ENCODE measurements at regions not wholly inside any gene's neighbourhood (a gene's known extent, or its start where the extent isn't known, plus 50 kb on each side); places are given as distances from the start of the nearest gene placed in this dataset.

DNA sequence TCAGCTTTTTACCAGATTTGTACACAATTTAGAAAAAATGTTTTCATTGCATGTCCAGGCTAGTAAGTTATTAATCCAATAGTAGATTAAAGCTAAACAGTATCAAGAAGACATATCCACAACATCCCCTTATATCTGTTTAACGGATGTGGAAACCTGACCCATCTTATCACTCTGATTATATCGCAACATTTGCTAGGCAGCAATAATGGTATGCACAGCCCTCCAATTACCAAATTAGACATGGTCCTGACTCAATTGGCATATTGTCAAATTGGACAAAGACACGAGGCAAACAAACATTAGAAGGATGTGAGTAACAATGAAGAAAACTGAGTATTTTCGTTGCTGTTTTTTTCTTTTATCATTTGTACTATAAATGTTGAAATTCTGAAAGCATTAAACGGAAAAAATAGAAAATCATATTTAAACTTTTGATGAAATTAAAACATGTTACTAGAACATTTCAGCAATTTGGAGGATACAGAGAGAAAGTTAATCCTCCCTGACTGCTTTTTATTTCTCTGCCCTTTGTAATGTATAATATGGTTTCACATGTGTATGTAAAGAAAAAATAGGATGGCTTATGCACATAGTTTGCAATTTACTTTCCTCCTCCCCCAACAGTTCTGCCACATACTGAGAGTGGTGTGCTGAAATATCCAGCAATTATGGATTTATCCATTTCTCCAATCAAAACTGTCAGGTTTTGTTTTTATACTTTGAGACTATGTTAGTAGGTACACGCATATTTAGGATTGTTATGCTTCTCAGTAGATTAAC lies 633.7 kb downstream of the ZIC1 start:
- DNase-seq = peak; percentile 11

DNA sequence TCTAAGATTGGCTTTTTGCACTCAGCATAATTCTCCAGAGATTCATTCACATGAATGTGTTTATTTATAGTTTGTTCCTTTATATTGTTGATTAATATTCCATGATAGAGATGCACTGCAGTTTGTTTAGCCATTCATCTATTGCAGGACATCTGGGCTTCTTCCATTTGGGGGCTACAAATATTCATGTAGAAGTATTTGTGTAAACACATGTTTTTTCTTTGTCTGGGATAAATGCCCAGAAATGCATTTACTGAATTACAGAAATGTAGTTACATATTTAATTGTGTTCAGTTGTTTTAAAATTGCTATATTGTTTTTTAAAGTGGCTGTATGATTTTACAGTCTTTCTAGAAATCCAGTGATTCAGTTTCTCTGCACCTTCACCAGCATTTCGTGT lies 635.0 kb downstream of the ZIC1 start:
- no peak for DNase-seq

DNA sequence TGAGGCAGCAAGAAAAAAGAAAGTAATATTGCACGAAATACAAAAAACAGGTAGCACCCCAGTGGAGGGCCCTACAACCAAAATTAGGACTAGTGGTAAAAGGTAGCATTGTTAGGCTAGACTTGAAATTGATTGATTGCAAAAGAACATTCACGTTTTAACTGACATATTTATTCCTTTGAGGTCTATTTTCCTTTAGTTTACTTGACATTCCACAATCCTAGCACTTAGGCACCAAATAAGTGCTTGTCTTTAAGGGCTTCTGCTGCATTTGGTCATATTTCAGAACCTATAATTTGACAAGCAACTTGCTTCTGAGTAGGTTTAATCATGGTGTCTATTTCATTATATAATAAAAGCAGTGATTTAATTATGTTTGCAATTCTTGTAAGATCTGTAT lies 642.7 kb upstream of the AGTR1 start:
- DNase-seq = no peak

DNA sequence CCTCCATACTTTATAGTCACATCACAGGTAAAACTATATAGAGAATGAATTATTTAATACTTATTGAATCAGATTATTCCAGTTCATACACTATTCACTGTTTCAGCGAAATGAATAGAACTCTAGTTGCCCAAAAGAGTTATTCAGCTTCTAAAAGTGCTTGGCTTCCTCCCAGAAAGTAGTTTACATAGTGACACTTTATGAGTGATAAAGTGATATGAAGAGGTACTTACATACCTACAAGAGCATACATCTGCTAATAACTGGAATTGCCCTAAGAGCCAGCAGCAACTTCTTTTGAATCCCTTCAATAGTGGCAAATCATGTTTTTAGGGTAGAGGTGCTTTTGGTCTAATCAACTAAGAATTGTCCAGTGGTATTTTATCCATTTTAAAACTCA lies 635.1 kb upstream of the AGTR1 start:
- DNase-seq = no peak

DNA sequence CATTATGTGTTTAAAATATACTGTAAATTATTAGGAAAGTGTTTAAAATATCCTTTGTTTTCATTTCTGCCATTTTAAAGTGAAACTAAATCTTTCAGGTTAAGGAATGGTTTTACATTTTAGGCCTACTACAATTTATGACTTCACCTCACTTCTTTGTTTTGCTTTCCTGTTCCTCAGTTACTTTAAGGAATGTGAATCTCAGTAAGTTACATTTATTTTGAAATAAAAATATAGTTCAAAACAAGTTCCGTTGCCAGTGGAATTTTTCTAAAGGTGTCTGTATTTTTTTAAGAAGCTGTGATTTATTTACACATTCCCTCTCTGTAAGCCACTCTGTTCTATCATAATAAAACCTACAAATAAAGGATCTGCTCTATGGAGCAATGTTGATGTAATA lies 630.9 kb upstream of the AGTR1 start:
- no peak for DNase-seq

DNA sequence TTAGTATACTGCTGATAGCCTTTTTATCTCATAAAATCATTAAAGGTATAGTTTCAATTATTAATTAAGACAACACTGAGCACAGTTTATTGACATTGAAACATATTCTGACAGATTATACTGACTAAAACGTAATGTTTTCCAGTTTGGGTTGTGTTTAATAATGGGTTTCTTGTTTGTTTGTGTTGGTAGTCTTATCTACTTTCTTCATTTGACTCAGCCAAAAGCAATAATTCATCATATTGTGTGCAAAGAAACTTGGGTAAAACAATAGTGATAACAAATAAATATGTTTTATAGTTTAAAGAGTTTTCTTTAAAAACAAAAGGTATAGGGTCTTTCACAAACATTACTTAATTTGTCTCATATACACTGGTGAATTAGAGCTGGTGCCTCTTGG lies 629.2 kb upstream of the AGTR1 start:
- DNase-seq = no peak

DNA sequence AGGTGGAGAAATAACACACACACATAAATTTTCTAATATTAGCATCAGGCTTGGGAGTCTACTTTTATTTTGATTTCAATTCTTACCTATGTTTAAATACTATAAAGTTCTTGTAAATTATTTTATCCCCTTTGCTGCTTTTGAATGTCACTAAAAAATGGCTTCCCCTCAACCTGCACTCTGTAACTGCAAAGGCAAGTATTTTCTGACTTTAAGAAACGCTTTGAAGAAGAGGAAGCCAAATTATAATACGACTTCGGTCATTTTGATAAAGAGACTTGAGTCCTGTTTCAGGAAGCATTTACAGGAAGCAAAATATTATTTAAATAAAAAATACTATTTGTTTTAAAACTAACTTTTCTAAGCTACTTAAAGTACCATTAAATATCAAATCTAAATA lies 627.7 kb upstream of the AGTR1 start:
- DNase-seq = no peak

DNA sequence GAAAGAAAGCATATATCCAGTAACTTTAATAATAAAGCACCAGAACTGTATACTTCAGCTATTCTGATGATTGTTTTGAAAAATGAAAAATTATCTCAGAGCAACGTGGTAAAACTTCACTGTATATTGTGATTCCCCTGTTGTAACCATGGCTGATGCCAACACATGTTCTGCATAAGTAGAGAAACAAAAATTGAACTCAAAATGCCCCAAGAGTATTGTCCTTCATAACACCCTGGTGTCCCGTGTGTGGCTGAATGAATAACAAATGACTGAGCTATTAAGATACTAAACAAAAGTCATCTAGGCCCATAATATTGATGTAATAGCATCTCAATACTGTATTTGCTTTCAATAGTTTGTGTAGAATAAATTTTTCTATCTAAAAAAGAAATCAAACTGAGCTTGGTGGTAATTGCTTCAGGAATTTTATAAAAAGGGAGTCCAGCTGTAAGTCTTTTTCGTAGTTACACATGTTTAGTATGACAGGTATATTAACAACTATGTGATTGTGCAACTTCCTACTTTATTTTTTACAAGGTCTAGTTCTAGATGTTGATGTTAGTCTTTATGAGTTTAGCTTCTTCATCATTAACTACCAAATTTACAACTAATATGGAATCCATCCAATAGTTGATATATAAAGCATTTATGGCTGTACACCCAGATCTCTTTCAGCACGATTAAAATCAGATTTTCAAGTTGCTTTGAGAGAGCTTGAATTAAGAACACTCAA lies 623.8 kb upstream of the AGTR1 start:
- DNase-seq = no peak

DNA sequence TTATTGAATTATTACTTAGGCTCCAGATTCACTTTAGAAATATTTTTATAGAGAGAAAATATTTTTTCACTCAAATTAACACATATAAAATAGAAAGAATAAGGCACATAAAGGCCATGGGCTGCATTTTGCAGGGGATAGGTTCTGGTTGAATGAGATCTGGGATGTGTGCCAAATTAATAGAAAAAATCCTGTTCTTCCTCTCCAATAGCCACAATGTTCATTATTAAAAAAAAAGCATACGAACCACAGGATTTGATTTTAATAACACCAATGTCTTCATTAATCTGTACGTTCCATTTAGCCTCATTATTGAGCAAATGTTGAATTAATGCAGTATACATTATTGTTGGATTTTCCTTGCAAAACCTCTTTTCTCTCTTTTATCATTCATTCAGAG lies 622.8 kb upstream of the AGTR1 start:
- DNase-seq = peak; percentile 30

DNA sequence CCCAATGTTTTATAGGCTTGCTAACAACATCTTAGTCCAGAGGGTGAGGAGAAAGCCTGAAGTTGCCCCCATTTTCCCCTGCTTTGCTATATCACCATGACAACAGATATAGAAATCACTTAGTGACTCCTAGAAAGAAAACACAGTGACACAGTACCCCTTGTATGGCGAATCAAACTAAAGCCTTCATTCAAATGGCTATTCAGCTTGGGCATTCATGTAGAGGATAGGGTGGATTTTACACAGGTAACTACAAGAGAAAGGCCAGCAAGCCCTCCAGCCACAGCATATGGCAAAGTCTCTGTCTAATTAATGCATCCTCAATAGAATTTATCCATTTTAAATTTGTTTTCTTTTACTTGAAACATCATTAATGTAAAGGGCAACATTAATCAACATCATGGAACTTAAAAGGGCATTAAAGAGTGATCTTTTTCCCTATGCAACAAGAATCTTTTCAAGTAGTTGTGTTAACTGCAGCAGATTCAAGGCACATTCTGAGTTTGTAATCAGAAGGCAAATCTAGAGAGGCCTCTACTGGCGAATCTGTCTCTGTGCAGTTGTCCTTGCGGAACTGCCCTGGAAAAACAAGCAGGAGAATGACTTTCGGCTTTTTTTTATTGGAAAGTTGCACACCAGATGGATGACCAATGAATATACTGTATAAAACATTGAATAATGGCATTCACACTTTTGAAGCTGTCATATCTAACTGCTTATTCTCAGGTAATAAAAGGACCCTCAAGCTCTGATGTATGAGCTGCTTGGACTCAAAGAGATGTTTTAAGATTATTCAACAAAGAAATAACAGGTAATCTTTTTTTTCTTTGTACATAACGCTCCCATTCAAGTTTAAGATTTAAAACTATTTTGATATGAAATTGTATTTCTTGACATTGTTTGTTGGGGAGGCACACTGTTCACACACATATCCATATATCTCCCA lies 621.7 kb upstream of the AGTR1 start:
- DNase-seq = peak; percentile 39

DNA sequence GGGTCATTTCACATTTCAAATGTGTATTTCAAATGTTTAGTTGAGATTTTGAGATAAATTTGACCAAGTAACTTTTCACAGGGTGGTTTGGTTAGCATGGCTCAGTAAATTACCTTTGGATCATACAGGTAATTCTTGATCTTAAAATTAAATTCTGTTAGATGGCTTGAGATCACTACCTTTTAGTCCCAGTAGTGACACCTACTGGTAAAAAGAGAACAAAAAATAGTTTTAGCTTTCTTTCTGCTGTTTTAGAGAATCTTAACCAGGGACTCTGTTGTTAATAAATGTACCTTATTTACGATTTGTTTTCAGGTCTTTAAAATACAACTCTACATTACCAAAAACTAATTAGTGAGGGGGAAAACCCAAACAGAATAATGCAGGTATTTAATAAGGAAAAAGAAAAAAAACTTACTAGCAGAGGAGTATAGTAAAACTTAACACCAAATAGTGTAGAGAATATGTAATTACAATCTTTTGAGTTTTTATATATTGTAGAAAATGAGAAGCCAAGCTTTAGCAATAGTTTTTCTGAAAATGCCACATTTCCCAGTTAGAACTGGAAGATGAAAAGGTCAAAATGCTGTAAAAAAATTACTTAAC lies 620.3 kb upstream of the AGTR1 start:
- peak; percentile 18 for DNase-seq

DNA sequence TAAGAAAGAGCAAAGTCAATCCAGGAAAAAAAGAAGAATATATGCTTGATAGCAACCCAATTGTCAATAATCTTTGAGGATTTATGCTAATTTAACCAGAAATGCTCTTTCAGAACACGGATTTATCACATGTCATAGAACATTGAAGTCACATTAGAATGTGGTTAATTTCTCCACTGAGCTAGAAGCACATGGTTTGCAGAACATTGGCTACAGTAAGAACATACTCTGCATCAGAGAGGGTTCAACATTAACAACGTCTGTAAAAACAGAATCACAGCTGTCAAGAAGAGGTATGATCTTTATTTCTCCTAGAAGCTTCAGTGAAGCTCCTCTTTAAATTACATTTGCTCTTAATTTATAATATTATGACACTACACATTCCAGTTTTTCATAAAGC lies 619.7 kb upstream of the AGTR1 start:
- DNase-seq = no peak

DNA sequence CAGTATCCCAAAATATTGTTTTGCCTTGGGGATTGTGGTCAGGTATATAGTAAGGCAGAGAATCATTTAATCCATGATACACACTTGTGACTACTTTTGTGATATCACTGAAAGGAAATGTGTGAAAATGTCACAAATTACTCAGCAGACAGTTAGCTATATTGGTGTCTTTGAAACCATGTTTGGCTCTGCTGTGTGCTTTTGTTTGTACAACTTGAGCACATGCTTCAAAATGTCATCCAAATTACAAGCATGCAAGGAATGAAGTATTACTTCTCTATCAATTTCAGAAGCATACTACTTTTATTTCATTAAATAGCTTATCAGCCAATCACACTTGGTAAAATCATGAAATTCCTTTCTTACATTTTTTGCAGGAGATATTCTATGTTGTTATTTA lies 619.0 kb upstream of the AGTR1 start:
- DNase-seq = no peak

DNA sequence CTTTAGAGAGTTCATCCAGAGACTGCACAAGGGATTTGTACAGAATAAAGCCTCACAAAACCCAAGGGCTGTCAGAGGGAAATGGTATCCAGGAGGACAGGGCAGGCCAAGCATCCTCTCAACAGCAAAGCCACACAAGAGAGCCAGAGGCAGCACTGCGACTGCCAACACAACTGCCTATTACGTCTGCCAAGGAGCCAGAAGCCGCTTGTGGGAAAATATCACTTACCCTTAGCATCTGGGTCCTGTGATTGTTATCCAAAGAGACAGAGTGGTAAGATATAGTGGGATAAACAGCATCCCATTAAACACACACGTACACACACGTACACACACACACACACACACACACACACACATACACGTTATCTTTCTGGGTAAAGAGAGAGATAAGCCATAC lies 618.3 kb upstream of the AGTR1 start:
- no peak for DNase-seq

DNA sequence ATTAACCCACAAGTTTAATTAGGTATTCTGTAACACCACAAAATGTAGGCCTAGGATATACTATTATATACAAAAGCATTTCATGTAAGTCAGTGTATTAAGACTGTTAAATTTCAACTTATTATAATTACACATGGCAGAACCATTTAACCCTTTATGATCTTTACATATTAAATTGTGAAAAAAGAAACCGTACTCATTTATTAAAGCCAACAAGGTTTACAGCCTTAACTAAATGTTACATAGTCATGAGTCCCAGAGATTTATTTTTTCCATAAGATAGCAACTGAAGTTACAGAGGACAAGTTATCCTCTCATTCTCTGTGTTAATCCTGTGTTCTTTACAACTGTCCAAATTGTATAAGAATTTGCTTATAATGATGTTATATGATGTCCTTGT lies 615.8 kb upstream of the AGTR1 start:
- no peak for DNase-seq

DNA sequence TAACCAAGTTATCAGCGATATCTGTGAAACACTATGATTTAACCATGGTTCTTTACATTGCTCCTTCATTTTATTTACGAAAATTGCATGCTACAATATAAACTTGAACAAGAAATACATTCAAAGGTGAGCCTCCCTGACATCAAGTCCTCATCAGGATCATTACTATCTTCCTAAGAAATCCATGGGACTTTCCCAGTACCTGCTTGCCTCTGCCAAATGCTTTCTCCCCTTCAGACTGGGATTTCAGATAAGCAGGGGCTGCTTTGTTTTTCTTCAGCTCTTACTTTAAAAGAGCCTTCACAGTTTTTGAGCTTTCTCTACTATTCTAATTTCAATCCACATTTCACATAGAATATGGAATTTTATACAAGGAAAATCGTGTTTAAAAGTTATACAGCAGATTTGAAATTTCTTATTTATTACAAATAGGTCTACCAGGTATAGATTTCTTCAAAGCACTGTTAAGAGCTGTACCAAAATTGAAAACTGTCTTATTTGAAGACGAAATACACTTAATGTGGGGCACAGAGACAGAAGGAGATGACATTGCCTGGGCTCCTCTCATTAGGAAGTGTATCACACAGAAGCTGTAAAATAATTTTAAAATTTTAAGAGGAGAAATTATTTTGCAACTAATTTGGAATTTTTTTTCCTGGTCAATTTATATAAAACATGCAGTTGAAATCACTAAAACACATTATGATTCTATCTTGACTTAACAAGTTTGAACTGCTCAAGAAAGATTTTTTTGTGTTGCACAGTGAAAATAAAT lies 615.0 kb upstream of the AGTR1 start:
- no peak for DNase-seq

DNA sequence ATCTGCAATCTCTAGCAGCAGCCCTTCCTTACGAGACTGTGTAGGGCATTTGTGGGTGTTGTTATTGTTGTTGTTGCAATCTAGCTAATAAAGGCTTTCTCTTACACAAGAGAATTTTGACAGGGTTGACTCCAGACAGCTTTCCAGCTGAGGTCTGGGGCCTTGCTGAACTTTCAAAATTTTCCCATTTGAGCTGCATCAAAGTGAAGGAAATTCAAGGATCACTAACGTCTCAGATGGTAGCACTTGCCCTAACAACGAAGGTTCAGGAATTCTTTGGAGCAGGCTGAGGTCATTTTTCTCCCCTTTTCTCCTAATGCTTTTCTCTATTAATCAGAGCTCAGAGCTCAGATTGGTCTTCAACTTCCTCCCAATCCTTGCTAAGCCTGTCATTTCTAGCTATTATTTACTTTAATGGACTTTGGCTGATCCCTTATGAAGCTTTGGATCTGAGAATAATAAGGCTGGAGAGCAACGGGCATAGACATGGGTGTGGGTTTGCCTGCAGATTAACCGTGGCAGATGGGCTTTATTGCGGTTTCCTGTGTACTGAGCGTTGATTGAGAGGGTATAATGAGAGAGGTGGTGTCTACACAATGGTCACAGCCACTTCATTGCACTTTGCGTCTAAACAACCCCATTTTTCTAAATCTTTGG lies 614.0 kb upstream of the AGTR1 start:
- no peak for DNase-seq

DNA sequence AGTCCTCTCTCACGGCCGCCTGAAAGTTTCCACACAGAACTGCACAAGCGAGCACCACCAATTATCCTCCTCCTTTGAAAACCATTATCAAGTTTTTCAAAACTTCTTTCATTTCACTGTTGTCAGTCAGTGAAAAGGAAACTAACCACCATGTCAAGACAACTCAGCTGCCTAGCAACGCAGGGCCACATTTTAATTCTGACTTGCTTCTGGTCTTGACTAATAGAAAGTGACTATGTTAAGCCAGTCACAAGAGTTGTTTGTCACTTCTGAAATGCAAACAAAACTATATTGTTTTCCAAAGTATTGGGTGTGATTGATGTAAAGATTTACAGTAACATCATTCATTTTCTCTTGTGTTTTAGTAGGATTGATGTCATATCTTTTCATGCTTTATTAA lies 612.8 kb upstream of the AGTR1 start:
- no peak for DNase-seq

DNA sequence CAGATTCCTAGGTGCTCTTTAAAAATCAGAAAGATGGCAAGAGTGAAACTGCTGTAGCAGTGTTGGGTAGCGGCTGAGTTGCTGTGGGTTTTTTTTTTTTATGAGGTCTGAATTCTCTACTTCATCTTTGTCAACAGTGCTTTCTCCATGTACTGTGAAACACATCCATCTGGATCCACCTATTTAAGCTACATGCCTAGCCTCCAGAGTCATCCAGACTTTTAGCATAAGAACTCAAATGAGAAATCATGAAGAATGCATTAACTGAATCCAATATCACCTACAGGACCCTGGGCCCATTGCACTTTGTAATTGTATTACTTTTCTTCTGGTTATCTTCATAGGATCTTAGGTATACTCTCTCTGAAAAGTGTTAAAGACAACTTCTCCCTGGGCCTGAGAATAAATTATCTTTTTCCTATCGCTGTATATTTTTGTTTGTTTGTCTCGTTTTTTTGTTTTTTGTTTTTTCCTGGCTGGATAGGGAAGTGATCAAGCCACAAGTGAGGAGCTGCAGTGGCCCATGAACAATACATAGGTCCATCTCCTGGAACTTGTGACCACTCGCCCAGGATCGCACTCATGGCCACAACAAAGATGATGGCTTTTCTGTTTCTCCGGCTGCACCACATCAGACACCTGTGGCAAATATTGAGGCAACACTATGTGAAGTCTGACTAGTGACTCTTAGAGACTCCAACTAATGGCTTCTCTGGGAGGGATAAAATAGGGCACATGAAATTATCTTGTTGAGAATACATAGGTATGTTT lies 609.9 kb upstream of the AGTR1 start:
- no peak for DNase-seq

DNA sequence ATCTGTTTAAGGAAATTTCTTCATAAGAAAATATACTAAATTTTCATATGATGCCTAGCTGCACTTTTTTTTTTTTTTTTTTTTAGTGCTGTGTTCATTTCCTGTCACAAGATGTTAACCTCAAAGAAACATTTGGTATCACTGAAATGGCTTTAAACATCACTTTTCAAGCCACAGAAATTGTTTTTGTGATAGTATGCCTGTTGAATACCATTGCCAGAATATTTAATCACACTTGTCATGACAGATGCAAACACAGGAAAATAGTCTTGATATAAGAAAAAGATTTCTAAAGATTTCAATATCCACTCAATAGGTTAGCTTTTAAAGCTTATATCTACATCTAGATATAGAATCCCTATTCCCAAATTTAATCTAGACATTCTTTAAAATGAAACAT lies 608.5 kb upstream of the AGTR1 start:
- DNase-seq = no peak

DNA sequence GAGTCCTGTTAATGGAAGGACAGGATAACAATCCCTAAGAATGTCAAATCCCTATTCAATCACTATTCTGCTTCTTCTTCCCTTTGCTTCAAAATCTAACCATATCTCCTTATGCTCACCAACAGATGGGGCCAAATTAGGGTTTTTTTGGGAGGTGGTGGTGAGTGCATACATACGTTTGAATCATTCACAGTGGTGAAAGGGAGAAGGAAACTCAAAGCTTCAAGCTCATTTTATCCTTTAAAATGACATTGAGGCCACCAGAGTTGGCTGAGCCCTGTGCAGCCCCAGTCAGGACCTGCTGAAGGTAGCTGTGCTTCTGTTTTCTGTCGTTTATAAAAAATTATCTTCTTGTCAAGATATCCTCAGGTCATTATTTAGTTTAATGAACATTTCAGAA lies 607.5 kb upstream of the AGTR1 start:
- no peak for DNase-seq
